ENCODE measurements at regions not wholly inside any gene's neighbourhood (a gene's known extent, or its start where the extent isn't known, plus 50 kb on each side); places are given as distances from the start of the nearest gene placed in this dataset.

DNA sequence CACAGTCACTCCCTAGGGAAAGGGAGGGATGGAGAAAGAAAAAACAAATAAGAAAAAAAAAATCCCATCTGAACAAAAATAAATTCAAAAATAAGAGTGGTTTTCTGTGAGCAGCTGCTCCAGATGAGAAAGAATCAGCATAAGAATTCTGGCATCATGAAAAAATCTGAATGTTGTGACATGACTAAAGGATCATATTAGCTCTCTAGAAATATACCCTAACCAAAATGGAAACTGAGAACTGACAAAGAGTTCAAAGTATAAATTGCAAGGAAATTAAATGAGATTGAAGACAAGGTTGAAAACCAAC, 579.0 kb downstream of the UQCRFS1 start (continued):
- TF ChIP-seq YBX1 (IDR thresholded peaks at IDR 0.05) (no peak), PML (IDR thresholded peaks at IDR 0.05; ENCODE audit: low read length) (no peak), CREB1 (IDR thresholded peaks at IDR 0.05; ENCODE audit: low read depth) (no peak), SREBF2 (IDR thresholded peaks at IDR 0.05; ENCODE audit: low read length) (no peak), POLR2AphosphoS5 (IDR thresholded peaks at IDR 0.05; ENCODE audit: low read length) (no peak)

DNA sequence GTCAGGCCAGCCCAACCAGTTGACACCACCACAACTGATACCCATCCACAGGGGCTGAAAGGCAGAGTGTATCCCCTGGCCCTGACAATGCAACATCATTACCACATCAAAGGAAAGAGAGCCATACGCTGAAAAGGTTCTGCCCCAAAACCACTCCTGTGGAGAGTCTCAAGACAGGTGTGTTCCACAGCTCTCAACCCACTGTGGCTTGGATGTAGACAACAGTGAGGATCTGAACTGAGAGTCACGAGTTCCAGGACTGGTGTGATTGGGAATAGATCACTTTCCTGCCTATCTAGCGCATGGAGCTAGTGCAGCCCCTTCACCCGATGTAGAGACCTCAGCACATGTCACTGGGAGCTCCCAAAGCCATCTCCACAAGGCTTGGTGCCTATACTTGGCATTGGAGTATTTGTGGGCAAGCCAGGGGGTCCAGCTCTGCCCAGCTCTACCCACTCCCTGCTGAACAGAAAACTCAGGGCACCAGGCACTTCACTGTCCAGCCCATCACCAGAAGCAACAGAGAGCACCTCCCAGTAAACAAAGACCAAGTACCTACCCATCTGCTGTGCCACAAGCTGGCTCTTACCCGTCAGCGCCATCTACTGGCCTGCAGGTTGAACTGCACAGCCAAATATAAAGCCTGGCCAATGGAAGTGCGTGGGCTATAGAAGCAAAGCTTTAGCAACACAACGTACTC, 579.5 kb downstream of the UQCRFS1 start:
- RAD21 ChIA-PET (ENCODE audit: unreplicated experiment), result interaction anchor here (0.6 to 5.7 kb wide), 18 partner anchors 14 to 660 kb away, joined by 3 to 77 read pairs (median 4); no protein-coding TSS in a partner anchor
- Histone ChIP-seq H3K9ac (ENCODE audit: control insufficient read depth, insufficient read depth, low read length) (no peak overlapping the region), H3K4me2 (ENCODE audit: control insufficient read depth, insufficient read depth) (no peak overlapping the region), H3K27ac (ENCODE audit: control insufficient read depth, insufficient read depth) (no peak overlapping the region), H3K4me3 (no peak overlapping the region), H3K36me3 (ENCODE audit: control insufficient read depth in 2 of 2, insufficient read depth in 2 of 2, low read length in 1 of 2) (no peaks in the 10 kb centered on the region), H3K9me3 (replicated peaks; ENCODE audit: control insufficient read depth, insufficient read depth, low read length) (no peaks in the 10 kb centered on the region; the same call in 2 of the 3 replicates), H2AFZ (ENCODE audit: control insufficient read depth, low read depth, low read length) (no peak overlapping the region), H3K4me1 (ENCODE audit: control insufficient read depth, insufficient read depth, low read length) (no peaks in the 10 kb centered on the region), H3K27me3 (replicated peaks in 1 of 2; ENCODE audit: control insufficient read depth in 2 of 2, insufficient read depth in 2 of 2, low read length in 1 of 2) (no peaks in the 10 kb centered on the region), H4K20me1 (ENCODE audit: control insufficient read depth, insufficient read depth) (no peaks in the 10 kb centered on the region), H3K79me2 (ENCODE audit: control insufficient read depth, insufficient read depth, low read length) (no peaks in the 10 kb centered on the region)
- SMC1A ChIA-PET (ENCODE audit: uncharacterized antibody, unreplicated experiment), result interaction anchor here (0.6 to 3.6 kb wide), 25 partner anchors 11 to 658 kb away, joined by 3 to 26 read pairs (median 3); no protein-coding TSS in a partner anchor
- in situ Hi-C loops (cut with MboI), result no loop called here
- ATAC-seq (peak; percentile 20; the same call in 1 of the 3 replicates), FAIRE-seq (no peak), DNase-seq (ENCODE audit: low read depth, low spot score) (no peak)
- BruUV-seq (replicated peaks), result no TSS peak
- intact Hi-C loops (cut with micrococcal nuclease; ENCODE audit: unreplicated experiment), result no loop called here
- CTCF ChIA-PET, result interaction anchor here (0.6 to 5.6 kb wide), 29 partner anchors 9 to 396 kb away, joined by 3 to 72 read pairs (median 4); no protein-coding TSS in a partner anchor
- TF ChIP-seq, protein P1, sequence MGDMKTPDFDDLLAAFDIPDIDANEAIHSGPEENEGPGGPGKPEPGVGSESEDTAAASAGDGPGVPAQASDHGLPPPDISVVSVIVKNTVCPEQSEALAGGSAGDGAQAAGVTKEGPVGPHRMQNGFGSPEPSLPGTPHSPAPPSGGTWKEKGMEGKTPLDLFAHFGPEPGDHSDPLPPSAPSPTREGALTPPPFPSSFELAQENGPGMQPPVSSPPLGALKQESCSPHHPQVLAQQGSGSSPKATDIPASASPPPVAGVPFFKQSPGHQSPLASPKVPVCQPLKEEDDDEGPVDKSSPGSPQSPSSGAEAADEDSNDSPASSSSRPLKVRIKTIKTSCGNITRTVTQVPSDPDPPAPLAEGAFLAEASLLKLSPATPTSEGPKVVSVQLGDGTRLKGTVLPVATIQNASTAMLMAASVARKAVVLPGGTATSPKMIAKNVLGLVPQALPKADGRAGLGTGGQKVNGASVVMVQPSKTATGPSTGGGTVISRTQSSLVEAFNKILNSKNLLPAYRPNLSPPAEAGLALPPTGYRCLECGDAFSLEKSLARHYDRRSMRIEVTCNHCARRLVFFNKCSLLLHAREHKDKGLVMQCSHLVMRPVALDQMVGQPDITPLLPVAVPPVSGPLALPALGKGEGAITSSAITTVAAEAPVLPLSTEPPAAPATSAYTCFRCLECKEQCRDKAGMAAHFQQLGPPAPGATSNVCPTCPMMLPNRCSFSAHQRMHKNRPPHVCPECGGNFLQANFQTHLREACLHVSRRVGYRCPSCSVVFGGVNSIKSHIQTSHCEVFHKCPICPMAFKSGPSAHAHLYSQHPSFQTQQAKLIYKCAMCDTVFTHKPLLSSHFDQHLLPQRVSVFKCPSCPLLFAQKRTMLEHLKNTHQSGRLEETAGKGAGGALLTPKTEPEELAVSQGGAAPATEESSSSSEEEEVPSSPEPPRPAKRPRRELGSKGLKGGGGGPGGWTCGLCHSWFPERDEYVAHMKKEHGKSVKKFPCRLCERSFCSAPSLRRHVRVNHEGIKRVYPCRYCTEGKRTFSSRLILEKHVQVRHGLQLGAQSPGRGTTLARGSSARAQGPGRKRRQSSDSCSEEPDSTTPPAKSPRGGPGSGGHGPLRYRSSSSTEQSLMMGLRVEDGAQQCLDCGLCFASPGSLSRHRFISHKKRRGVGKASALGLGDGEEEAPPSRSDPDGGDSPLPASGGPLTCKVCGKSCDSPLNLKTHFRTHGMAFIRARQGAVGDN (IDR thresholded peaks at IDR 0.05), result no peak
- peak; percentile 51 for TF ChIP-seq RAD21 (IDR thresholded peaks at IDR 0.05; ENCODE audit: insufficient read depth, low read depth, low read length)
- TF ChIP-seq, protein P2, sequence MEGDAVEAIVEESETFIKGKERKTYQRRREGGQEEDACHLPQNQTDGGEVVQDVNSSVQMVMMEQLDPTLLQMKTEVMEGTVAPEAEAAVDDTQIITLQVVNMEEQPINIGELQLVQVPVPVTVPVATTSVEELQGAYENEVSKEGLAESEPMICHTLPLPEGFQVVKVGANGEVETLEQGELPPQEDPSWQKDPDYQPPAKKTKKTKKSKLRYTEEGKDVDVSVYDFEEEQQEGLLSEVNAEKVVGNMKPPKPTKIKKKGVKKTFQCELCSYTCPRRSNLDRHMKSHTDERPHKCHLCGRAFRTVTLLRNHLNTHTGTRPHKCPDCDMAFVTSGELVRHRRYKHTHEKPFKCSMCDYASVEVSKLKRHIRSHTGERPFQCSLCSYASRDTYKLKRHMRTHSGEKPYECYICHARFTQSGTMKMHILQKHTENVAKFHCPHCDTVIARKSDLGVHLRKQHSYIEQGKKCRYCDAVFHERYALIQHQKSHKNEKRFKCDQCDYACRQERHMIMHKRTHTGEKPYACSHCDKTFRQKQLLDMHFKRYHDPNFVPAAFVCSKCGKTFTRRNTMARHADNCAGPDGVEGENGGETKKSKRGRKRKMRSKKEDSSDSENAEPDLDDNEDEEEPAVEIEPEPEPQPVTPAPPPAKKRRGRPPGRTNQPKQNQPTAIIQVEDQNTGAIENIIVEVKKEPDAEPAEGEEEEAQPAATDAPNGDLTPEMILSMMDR (IDR thresholded peaks at IDR 0.05 in 2 of 3, conservative IDR thresholded peaks at IDR 0.05 in 1 of 3; ENCODE audit: control insufficient read depth in 2 of 3, extremely low read depth in 1 of 3, insufficient read depth in 1 of 3, low read depth in 3 of 3, low read length in 3 of 3), result peak; percentile 52 to 63 (median 53); a peak in 5 of 6 replicates
- POLR2A ChIA-PET, result interaction anchor here (1.0 kb wide), 1 partner anchor 164 kb away, joined by 4 read pairs; no protein-coding TSS in a partner anchor
- 20% methylated on average over 8 of the region's 8 CpGs for WGBS (ENCODE audit: insufficient coverage, insufficient replicate concordance, low lambda C conversion rate, missing lambda C conversion rate)
